ENCODE measurements at regions not wholly inside any gene's neighbourhood (a gene's known extent, or its start where the extent isn't known, plus 50 kb on each side); places are given as distances from the start of the nearest gene placed in this dataset.
"Not testable (repeated sequence)": the region's sequence is repeated elsewhere in the genome, so short reads cannot be mapped to it uniquely, and the experiment has no call there.

GRCh38 chr12:89059721-89060541 is 292.4 kb downstream of the DUSP6 start:
- no peak for DNase-seq (ENCODE audit: low read depth)

- no peak for DNase-seq (ENCODE audit: low read depth)
Observed at GRCh38 chr12:89059056-89059455, 293.2 kb downstream of the DUSP6 start.

- no peak for DNase-seq (ENCODE audit: low read depth)
Observed at GRCh38 chr12:89058402-89058801, 293.9 kb downstream of the DUSP6 start.

- DNase-seq (ENCODE audit: low read depth): not testable (repeated sequence)
Observed at GRCh38 chr12:89053817-89054216, 298.5 kb downstream of the DUSP6 start.

DNA sequence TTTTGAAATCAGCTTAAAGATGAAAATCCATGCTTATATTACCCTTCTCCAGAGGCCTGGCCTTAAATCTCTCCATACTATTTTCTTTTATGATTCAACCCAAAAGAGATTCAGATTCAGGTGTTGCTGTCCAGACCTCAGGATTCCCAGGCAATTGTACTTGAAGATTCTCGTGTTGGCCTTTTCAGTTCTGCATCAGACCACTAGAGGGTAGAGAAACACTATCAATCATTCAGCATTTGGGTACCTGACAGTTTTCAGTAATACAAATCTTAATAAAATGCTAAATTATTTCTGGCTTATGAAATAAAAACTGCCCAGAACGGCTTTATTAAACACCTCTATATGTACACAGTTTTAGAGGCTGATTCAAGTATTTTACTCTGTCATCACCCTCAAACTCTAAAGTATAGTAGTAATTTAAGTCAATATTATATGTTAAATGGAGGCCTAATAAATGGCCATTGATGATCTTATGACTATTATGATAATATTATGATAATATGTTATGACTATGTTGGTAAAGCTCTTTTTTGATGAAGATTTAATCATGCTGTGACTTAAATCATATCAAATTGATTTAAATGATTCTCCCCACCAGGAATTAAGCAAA is 301.1 kb downstream of the DUSP6 start:
- DNase-seq (ENCODE audit: low read depth): no peak

DNA sequence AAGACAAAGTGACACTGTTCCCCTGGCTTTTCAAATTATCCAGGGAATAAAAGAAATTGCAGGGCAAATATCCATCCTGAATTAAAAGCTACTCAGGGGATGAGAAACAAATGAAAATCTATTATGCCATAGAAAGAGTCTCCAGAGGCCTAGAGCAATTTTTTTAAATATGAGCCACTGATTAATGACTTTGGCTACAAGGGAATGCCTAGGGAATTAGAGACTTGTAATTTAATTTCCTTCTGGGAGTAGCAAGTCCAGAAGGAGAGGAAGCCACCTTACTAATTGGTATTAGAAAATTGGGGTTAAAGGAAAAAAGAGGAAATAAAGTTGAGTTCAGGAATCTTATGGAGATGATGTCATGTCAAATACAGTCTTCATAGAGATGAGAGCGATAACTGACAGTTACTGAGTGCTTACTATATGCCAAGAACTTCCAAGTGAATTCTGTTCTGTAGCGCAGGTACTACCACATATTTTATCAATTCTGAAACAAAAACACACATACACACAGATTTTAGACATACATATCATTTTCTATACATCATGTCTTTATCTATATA is 304.4 kb downstream of the DUSP6 start:
- DNase-seq (ENCODE audit: low read depth): no peak

GRCh38 chr12:89041078-89041477 is 311.2 kb downstream of the DUSP6 start:
- DNase-seq (ENCODE audit: low read depth): no peak

GRCh38 chr12:89040146-89040964 is 311.9 kb downstream of the DUSP6 start:
- peak; percentile 28 for DNase-seq (ENCODE audit: low read depth)

- DNase-seq (ENCODE audit: low read depth): no peak
Observed at GRCh38 chr12:89038831-89039512, 313.3 kb downstream of the DUSP6 start.

- DNase-seq (ENCODE audit: low read depth): no peak
Observed at GRCh38 chr12:89033062-89033461, 319.2 kb downstream of the DUSP6 start.

GRCh38 chr12:89029961-89030360 is 322.3 kb downstream of the DUSP6 start:
- no peak for DNase-seq (ENCODE audit: low read depth)

GRCh38 chr12:89024580-89024979 is 327.7 kb downstream of the DUSP6 start:
- no peak for DNase-seq (ENCODE audit: low read depth)

GRCh38 chr12:89023936-89024335 is 328.4 kb downstream of the DUSP6 start:
- no peak for DNase-seq (ENCODE audit: low read depth)

GRCh38 chr12:89020689-89021088 is 331.6 kb downstream of the DUSP6 start:
- DNase-seq (ENCODE audit: low read depth): no peak

DNA sequence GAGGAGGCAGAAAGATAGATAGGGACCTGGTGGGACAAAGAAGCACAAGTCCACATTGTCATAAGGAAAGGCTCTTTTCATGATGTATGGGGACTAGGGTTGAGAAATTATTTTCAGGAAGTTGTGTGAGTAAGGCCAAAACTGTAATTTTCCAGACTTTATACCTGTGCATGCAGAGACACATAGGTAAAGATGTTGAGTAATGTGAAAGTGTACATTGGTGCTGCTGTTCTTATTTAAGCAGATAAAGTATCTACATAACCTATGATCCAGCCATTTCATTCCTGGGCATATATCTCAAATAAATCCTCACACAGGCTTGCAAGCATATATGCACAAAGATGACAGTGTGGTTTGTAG is 332.2 kb downstream of the DUSP6 start:
- no peak for DNase-seq (ENCODE audit: low read depth)

DNA sequence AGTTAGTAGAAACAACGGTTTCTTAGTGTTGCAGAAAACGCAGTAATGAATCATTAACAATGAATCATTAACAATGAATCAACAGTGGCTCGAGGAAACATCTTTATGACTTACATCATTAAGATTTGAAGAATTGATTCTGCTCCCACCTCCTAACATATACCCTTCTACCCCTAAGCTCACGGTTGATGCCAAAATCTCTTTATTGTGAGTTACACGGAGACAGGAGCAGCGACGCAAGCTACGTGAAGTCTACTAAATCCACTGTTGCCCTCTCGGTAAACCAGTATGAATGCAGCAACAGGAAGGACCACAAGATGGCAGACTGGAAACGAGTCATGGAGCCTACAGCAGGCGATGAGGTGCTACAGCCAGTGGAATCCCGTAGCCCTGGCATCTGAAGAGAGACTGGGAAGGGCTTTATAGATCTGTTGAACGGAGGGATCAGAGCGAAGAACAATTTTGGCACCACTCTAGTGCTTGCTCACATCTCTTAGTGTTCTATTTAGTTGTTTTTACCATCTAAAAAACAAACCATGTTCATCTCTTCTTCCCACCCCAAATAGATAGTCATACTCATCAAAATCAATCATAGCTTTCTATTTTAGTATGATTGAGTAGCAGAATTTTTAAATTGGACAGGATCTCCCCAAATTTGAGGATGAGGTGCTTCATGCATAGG is 332.7 kb downstream of the DUSP6 start:
- peak; percentile 50 for DNase-seq (ENCODE audit: low read depth)

- no peak for DNase-seq (ENCODE audit: low read depth)
Observed at GRCh38 chr12:89016970-89017778, 335.1 kb downstream of the DUSP6 start.

DNA sequence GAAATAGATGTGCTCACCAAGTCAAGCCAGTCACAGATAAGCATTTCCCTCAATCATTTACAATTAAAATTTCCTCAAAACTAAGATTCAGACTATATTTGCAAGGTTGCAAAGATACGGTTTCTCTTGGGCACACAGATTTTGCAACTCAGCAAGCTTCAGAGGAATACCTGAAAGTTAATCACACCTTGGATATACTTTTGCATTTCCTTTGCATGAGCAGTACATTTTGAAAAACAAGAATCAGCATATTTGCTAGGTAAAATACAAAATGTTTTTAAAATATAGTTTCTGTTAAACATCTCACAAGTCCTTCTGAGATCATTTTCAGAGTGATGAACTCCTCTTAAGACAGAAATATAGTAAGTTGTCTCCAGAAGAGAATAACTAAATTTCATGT is 336.9 kb downstream of the DUSP6 start:
- no peak for DNase-seq (ENCODE audit: low read depth)

DNA sequence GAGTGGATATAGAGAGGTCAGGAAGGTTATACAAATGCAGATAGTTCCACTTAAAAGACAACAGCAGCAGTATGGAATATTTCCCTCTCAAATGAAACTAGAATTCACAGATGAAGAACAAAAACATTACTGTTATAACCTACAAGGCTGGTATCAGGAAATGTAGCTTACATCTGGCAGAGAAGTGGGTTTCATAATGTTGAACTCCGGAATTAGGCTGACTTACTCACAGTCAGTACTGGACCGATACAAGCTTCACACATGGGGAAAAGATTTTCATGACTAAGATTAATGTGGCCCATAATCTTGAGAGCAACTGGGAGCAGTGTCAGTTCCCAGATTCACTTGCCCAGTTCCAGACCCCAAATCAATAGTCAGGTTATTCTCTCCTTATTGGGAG is 353.9 kb downstream of the DUSP6 start:
- DNase-seq (ENCODE audit: low read depth): no peak

DNA sequence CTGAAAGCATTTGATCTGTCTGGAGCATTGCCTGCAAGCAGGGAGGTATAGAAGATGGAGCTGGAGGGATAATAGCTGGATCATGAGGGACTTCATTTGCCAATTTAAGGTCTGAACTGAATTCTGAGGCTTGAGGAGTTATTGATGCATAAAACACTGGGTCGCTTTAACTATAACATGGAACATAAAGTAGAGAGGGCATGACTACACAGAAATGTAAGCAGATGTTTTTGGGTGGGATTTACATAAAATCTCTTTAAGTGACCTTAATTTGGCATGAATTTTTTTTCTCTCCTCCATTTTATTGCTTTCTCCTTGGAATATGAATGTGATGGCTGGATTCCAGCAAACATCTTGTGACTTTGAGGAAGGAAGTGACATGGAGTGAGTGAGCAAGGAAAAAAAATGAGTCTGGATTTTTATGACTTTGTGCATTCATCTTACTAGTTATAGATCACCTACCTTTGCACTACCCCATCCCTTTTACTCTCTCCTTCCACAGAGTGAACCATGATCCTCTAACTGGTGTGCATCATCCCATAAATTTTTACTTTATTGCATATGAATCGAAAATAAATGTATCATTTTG is 356.0 kb downstream of the DUSP6 start:
- DNase-seq (ENCODE audit: low read depth): no peak
